CD4-positive, alpha-beta T cell (primary cell): ENCODE measurements at regions not wholly inside any gene's neighbourhood (a gene's known extent, or its start where the extent isn't known, plus 50 kb on each side); places are given as distances from the start of the nearest gene placed in this dataset.

Experiments
- ATAC-seq: fragments of 200-7000 bp; cut with Tn5 transposase; one replicate; pipeline ENCODE4 v1.10.0; 2022; ENCODE audit warnings: mild to moderate bottlenecking; ENCODE audit not compliant: poor library complexity
- CTCF ChIA-PET: fragments of 350-600 bp; sonication (Branson Sonifier 250); formaldehyde crosslinking; loops from one replicate; lab custom pipeline; 2021; ENCODE audit warnings: antibody characterized with exemption, inconsistent platforms; lab: Charles Lee
- POLR2A ChIA-PET: fragments of 350-600 bp; sonication (Branson Sonifier 250); formaldehyde crosslinking; loops from one replicate; lab custom pipeline; 2021; ENCODE audit warnings: antibody characterized with exemption, inconsistent platforms; lab: Charles Lee
- DNase-seq, 14 experiments: peaks; one replicate each; pipeline ENCODE4 v3.0.0-alpha.2; 2013 to 2020; ENCODE audit warnings: mixed read lengths in 2 of 14
- H3K27ac ChIP-seq, 2 donors: one replicate each; pipeline versions ENCODE4 v1.5.1 to v1.7.0; 2013; ENCODE audit warnings: low read length in 2 of 2, low read depth in 1 of 2, mild to moderate bottlenecking in 1 of 2
- H3K27me3 ChIP-seq, 2 experiments: 1 replicate in 1 of 2; 2 replicates in 1 of 2; pipeline versions ENCODE4 v1.6.1 to v1.7.0; 2013; ENCODE audit warnings: low read length in 2 of 2, control low read depth in 1 of 2, mild to moderate bottlenecking in 1 of 2, moderate library complexity in 1 of 2; ENCODE audit not compliant: insufficient read depth in 2 of 2, control insufficient read depth in 1 of 2
- H3K36me3 ChIP-seq: one replicate; pipeline ENCODE4 v1.6.1; 2013; ENCODE audit warnings: low read length, control low read depth; ENCODE audit not compliant: insufficient read depth
- H3K4me1 ChIP-seq: one replicate; pipeline ENCODE4 v1.6.1; 2013; ENCODE audit warnings: low read length, control low read depth; ENCODE audit not compliant: insufficient read depth
- H3K4me3 ChIP-seq: one replicate; pipeline ENCODE4 v1.5.1; 2013; ENCODE audit warnings: mild to moderate bottlenecking, low read length, moderate library complexity
- H3K9me3 ChIP-seq, 2 experiments: 1 replicate in 1 of 2; 2 replicates in 1 of 2; pipeline versions ENCODE4 v1.6.1 to v1.7.0; 2013; ENCODE audit warnings: low read length in 2 of 2, mild to moderate bottlenecking in 2 of 2, control low read depth in 1 of 2, moderate library complexity in 1 of 2; ENCODE audit not compliant: control insufficient read depth in 1 of 2, insufficient read depth in 1 of 2
- H3K27ac Mint-ChIP-seq: one replicate; pipeline ENCODE4 v1.8.0; 2020; ENCODE audit warnings: mixed read lengths
- H3K27me3 Mint-ChIP-seq: one replicate; pipeline ENCODE4 v1.8.0; 2021; ENCODE audit warnings: mixed read lengths
- H3K36me3 Mint-ChIP-seq: one replicate; pipeline ENCODE4 v1.8.0; 2021; ENCODE audit warnings: low read depth, mixed read lengths
- H3K4me1 Mint-ChIP-seq: one replicate; pipeline ENCODE4 v1.8.0; 2021; ENCODE audit warnings: low read depth, mixed read lengths
- H3K4me3 Mint-ChIP-seq: one replicate; pipeline ENCODE4 v1.8.0; 2020; ENCODE audit warnings: mild to moderate bottlenecking, mixed read lengths
- H3K9me3 Mint-ChIP-seq: one replicate; pipeline ENCODE4 v1.8.0; 2020; ENCODE audit warnings: mixed read lengths
- intact Hi-C, 2 experiments: fragments of 100-400 bp; cut with DNase I in 1 of 2; cut with micrococcal nuclease in 1 of 2; formaldehyde crosslinking; loops; one replicate each; pipeline versions ENCODE4 v1.15.1 to v1.9.0; 2023 to 2025; cut with DNase I, micrococcal nuclease
- TF ChIP-seq, protein P1 (sequence below): fragments of 200-600 bp; IDR thresholded peaks from one replicate; pipeline ENCODE4 v1.8.0; 2022; ENCODE audit warnings: antibody characterized with exemption, mild to moderate bottlenecking

DNA sequence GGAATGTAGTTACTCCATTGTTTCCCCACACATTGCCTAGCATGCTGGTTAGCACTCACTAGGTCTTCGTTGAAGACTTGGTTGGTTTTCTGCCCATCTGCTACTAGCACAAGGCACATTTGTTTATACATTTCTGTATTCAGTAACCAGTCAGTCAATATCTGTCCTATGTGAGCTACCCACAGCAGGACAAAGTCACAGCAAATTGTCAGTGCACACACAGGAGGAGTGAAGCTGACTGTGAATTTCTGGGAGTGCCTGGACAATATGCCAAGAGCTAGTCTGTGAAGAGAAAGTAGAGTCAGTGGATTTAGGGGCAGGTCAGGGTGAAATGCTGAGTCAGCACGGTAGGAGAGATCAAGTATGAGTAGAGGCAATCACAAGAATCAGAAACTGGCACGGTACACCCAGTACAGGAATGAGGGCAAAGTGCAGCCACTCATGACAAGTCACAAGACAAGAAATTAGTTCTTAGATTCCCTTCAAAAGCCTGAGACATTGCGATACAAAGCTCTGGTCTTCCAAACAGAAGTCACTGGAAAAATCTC lies 1049.8 kb upstream of the POU3F4 start:
- ChIA-PET CTCF (no interaction called here), POLR2A (no interaction called here)
- Mint-ChIP-seq H3K27ac (no peak overlapping the region), H3K9me3 (no peaks in the 10 kb centered on the region), H3K27me3 (no peaks in the 10 kb centered on the region), H3K4me3 (no peak overlapping the region), H3K4me1 (no peaks in the 10 kb centered on the region), H3K36me3 (no peaks in the 10 kb centered on the region)
- no peak overlapping the region for H3K27ac ChIP-seq
- H3K27me3 ChIP-seq, result no peaks in the 10 kb centered on the region
- no peak for ATAC-seq
- no peak overlapping the region for H3K4me3 ChIP-seq
- no peaks in the 10 kb centered on the region for H3K36me3 ChIP-seq
- TF ChIP-seq, protein P1, sequence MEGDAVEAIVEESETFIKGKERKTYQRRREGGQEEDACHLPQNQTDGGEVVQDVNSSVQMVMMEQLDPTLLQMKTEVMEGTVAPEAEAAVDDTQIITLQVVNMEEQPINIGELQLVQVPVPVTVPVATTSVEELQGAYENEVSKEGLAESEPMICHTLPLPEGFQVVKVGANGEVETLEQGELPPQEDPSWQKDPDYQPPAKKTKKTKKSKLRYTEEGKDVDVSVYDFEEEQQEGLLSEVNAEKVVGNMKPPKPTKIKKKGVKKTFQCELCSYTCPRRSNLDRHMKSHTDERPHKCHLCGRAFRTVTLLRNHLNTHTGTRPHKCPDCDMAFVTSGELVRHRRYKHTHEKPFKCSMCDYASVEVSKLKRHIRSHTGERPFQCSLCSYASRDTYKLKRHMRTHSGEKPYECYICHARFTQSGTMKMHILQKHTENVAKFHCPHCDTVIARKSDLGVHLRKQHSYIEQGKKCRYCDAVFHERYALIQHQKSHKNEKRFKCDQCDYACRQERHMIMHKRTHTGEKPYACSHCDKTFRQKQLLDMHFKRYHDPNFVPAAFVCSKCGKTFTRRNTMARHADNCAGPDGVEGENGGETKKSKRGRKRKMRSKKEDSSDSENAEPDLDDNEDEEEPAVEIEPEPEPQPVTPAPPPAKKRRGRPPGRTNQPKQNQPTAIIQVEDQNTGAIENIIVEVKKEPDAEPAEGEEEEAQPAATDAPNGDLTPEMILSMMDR, result no peak
- no peaks in the 10 kb centered on the region for H3K4me1 ChIP-seq
- no peaks in the 10 kb centered on the region for H3K9me3 ChIP-seq
- no peak for DNase-seq
- intact Hi-C loops, result no loop called here

GRCh38 chrX:82466994-82467393 lies 1041.1 kb upstream of the POU3F4 start:
- Histone ChIP-seq H3K27ac (no peak overlapping the region), H3K36me3 (no peaks in the 10 kb centered on the region), H3K27me3 (no peaks in the 10 kb centered on the region), H3K9me3 (no peaks in the 10 kb centered on the region), H3K4me1 (no peaks in the 10 kb centered on the region), H3K4me3 (no peak overlapping the region)
- intact Hi-C loops, result no loop called here
- Mint-ChIP-seq H3K27me3 (no peaks in the 10 kb centered on the region), H3K4me1 (no peaks in the 10 kb centered on the region), H3K4me3 (no peak overlapping the region), H3K9me3 (no peaks in the 10 kb centered on the region), H3K27ac (no peak overlapping the region), H3K36me3 (no peaks in the 10 kb centered on the region)
- TF ChIP-seq, protein P1, result no peak
- ATAC-seq (no peak), DNase-seq (no peak)
- ChIA-PET CTCF (no interaction called here), POLR2A (no interaction called here)
